Mesendoderm (in vitro differentiated cells): ENCODE measurements at regions not wholly inside any gene's neighbourhood (a gene's known extent, or its start where the extent isn't known, plus 50 kb on each side); places are given as distances from the start of the nearest gene placed in this dataset.

Source experiments
- DNase-seq: peaks from one replicate; pipeline ENCODE4 v3.0.0; 2013
- H2AK5ac ChIP-seq: 2 replicates; pipeline ENCODE4 v1.6.1; 2013; ENCODE audit warnings: low read length, inconsistent platforms
- H2BK120ac ChIP-seq: 2 replicates; pipeline ENCODE4 v1.6.1; 2013; ENCODE audit warnings: low read depth, mild to moderate bottlenecking, low read length, moderate library complexity, mixed read lengths
- H2BK15ac ChIP-seq: replicated peaks from 2 replicates; pipeline ENCODE4 v1.6.1; 2013; ENCODE audit warnings: low read depth, mild to moderate bottlenecking, moderate library complexity
- H2BK5ac ChIP-seq: 2 replicates; pipeline ENCODE4 v1.6.1; 2013; ENCODE audit warnings: low read length, inconsistent platforms
- H3K18ac ChIP-seq: 2 replicates; pipeline ENCODE4 v1.6.1; 2013; ENCODE audit warnings: mild to moderate bottlenecking, low read length, mixed read lengths
- H3K23ac ChIP-seq: one replicate; pipeline ENCODE4 v1.6.1; 2013; ENCODE audit warnings: low read length
- H3K27ac ChIP-seq: 2 replicates; pipeline ENCODE4 v1.5.1; 2013; ENCODE audit warnings: low read depth, mild to moderate bottlenecking, inconsistent platforms, low read length, moderate library complexity
- H3K27me3 ChIP-seq: 2 replicates; pipeline ENCODE4 v1.6.1; 2013; ENCODE audit warnings: low read length, control low read depth, mild to moderate bottlenecking, inconsistent platforms; ENCODE audit not compliant: insufficient read depth, poor library complexity
- H3K36me3 ChIP-seq: 2 replicates; pipeline ENCODE4 v1.6.1; 2013; ENCODE audit warnings: low read length, inconsistent platforms; ENCODE audit not compliant: control insufficient read depth, insufficient read depth
- H3K4ac ChIP-seq: one replicate; pipeline ENCODE4 v1.6.1; 2013; ENCODE audit warnings: low read depth, mild to moderate bottlenecking, low read length, moderate library complexity
- H3K4me1 ChIP-seq: 2 replicates; pipeline ENCODE4 v1.6.1; 2013; ENCODE audit warnings: low read depth, low read length, inconsistent platforms; ENCODE audit not compliant: control insufficient read depth
- H3K4me2 ChIP-seq: 2 replicates; pipeline ENCODE4 v1.6.1; 2013; ENCODE audit warnings: low read length
- H3K4me3 ChIP-seq: 2 replicates; pipeline ENCODE4 v1.5.1; 2013; ENCODE audit warnings: mild to moderate bottlenecking, low read length
- H3K56ac ChIP-seq: one replicate; pipeline ENCODE4 v1.6.1; 2013; ENCODE audit warnings: low read length
- H3K79me1 ChIP-seq: 2 replicates; pipeline ENCODE4 v1.6.1; 2013; ENCODE audit warnings: low read length, inconsistent platforms
- H3K79me2 ChIP-seq: 2 replicates; pipeline ENCODE4 v1.6.1; 2013; ENCODE audit warnings: mild to moderate bottlenecking, low read length; ENCODE audit not compliant: control insufficient read depth, insufficient read depth
- H3K9ac ChIP-seq: 2 replicates; pipeline ENCODE4 v1.6.1; 2013; ENCODE audit warnings: low read length, inconsistent platforms
- H4K5ac ChIP-seq: one replicate; pipeline ENCODE4 v1.6.1; 2013; ENCODE audit warnings: low read length
- H4K8ac ChIP-seq: one replicate; pipeline ENCODE4 v1.6.1; 2013; ENCODE audit warnings: low read depth, mild to moderate bottlenecking, control low read depth, low read length, moderate library complexity
- WGBS: extraction: QIAGEN DNeasy Blood & Tissue Kit; methylation state at CpG from one replicate; pipeline ENCODE4 v1.1.7; 2013; ENCODE audit warnings: low lambda C conversion rate, missing lambda C conversion rate; ENCODE audit not compliant: insufficient coverage; ENCODE audit errors: extremely low coverage; 5-methylcytosine and 5-hydroxymethylcytosine counted together

GRCh38 chr11:92848578-92848977, 120.9 kb upstream of the MTNR1B start:
- H3K4me1 ChIP-seq: peaks cover 3% of the 10 kb centered on the region
- H3K36me3 ChIP-seq: no peaks in the 10 kb centered on the region
- no peak overlapping the region for H2BK120ac ChIP-seq
- no peak overlapping the region for H3K9ac ChIP-seq
- WGBS: no CpG with 5 or more reads among the region's 4 CpGs
- no peak overlapping the region for H2AK5ac ChIP-seq
- H3K4me2 ChIP-seq: no peak overlapping the region
- no peak overlapping the region for H3K56ac ChIP-seq
- DNase-seq: no peak
- no peaks in the 10 kb centered on the region for H3K27me3 ChIP-seq
- H3K79me2 ChIP-seq: no peaks in the 10 kb centered on the region
- no peak overlapping the region for H4K8ac ChIP-seq
- H4K5ac ChIP-seq: no peak overlapping the region
- H3K79me1 ChIP-seq: no peaks in the 10 kb centered on the region
- no peak overlapping the region for H2BK5ac ChIP-seq
- H3K4me3 ChIP-seq: no peak overlapping the region
- no peak overlapping the region for H3K4ac ChIP-seq
- no peak overlapping the region for H3K27ac ChIP-seq
- H3K23ac ChIP-seq: no peak overlapping the region
- no peak overlapping the region for H2BK15ac ChIP-seq
- H3K18ac ChIP-seq: no peak overlapping the region

GRCh38 chr11:92850296-92850826, 119.1 kb upstream of the MTNR1B start:
- Histone ChIP-seq H3K4me1 (peaks cover under 1% of the 10 kb centered on the region), H3K4me3 (no peak overlapping the region), H3K79me2 (no peaks in the 10 kb centered on the region), H2AK5ac (no peak overlapping the region), H3K56ac (no peak overlapping the region), H3K18ac (no peak overlapping the region), H2BK15ac (no peak overlapping the region), H2BK120ac (no peak overlapping the region), H3K23ac (no peak overlapping the region), H3K27ac (no peak overlapping the region), H3K36me3 (no peaks in the 10 kb centered on the region), H3K9ac (no peak overlapping the region), H4K5ac (no peak overlapping the region), H3K4ac (no peak overlapping the region), H3K4me2 (no peak overlapping the region), H4K8ac (no peak overlapping the region), H3K79me1 (no peaks in the 10 kb centered on the region), H3K27me3 (no peaks in the 10 kb centered on the region), H2BK5ac (no peak overlapping the region)
- no peak for DNase-seq
- no CpG with 5 or more reads among the region's 4 CpGs for WGBS

GRCh38 chr11:92852229-92852628, 117.2 kb upstream of the MTNR1B start:
- Histone ChIP-seq H3K79me1 (no peaks in the 10 kb centered on the region), H3K56ac (no peak overlapping the region), H3K4me3 (no peak overlapping the region), H3K27me3 (no peaks in the 10 kb centered on the region), H3K4me2 (no peak overlapping the region), H3K18ac (no peak overlapping the region), H4K8ac (no peak overlapping the region), H2AK5ac (no peak overlapping the region), H3K36me3 (no peaks in the 10 kb centered on the region), H3K79me2 (no peaks in the 10 kb centered on the region), H3K4ac (no peak overlapping the region), H3K4me1 (no peaks in the 10 kb centered on the region), H2BK15ac (no peak overlapping the region), H3K23ac (no peak overlapping the region), H2BK5ac (no peak overlapping the region), H2BK120ac (no peak overlapping the region), H3K27ac (no peak overlapping the region), H4K5ac (no peak overlapping the region), H3K9ac (no peak overlapping the region)
- DNase-seq: no peak

- Histone ChIP-seq H2AK5ac (no peak overlapping the region), H3K23ac (no peak overlapping the region), H4K8ac (no peak overlapping the region), H3K79me2 (no peaks in the 10 kb centered on the region), H4K5ac (no peak overlapping the region), H2BK5ac (no peak overlapping the region), H3K36me3 (no peaks in the 10 kb centered on the region), H3K79me1 (no peaks in the 10 kb centered on the region), H3K18ac (no peak overlapping the region), H2BK15ac (no peak overlapping the region), H3K4me2 (no peak overlapping the region), H2BK120ac (no peak overlapping the region), H3K4me1 (no peaks in the 10 kb centered on the region), H3K9ac (no peak overlapping the region), H3K4me3 (no peak overlapping the region), H3K56ac (no peak overlapping the region), H3K27me3 (no peaks in the 10 kb centered on the region), H3K4ac (no peak overlapping the region), H3K27ac (no peak overlapping the region)
- peak; percentile 41 for DNase-seq
- WGBS: no CpG with 5 or more reads among the region's 7 CpGs
Observed at GRCh38 chr11:92852946-92853345, 116.5 kb upstream of the MTNR1B start.

- Histone ChIP-seq H4K5ac (no peak overlapping the region), H2AK5ac (no peak overlapping the region), H3K56ac (no peak overlapping the region), H3K27me3 (no peaks in the 10 kb centered on the region), H3K27ac (no peak overlapping the region), H2BK120ac (no peak overlapping the region), H2BK5ac (no peak overlapping the region), H2BK15ac (no peak overlapping the region), H3K23ac (no peak overlapping the region), H3K4me2 (no peak overlapping the region), H3K4ac (no peak overlapping the region), H3K79me2 (no peaks in the 10 kb centered on the region), H3K18ac (no peak overlapping the region), H3K9ac (no peak overlapping the region), H3K4me3 (no peak overlapping the region), H4K8ac (no peak overlapping the region), H3K79me1 (no peaks in the 10 kb centered on the region), H3K4me1 (no peaks in the 10 kb centered on the region), H3K36me3 (no peaks in the 10 kb centered on the region)
- no peak for DNase-seq
- WGBS: no CpG with 5 or more reads among the region's 5 CpGs
Observed at GRCh38 chr11:92854162-92854561, 115.3 kb upstream of the MTNR1B start.

- Histone ChIP-seq H4K5ac (no peak overlapping the region), H2BK120ac (no peak overlapping the region), H3K9ac (no peak overlapping the region), H3K79me1 (no peaks in the 10 kb centered on the region), H2BK15ac (no peak overlapping the region), H3K27ac (no peak overlapping the region), H3K4me1 (no peaks in the 10 kb centered on the region), H3K27me3 (no peaks in the 10 kb centered on the region), H3K4ac (no peak overlapping the region), H2BK5ac (no peak overlapping the region), H3K36me3 (no peaks in the 10 kb centered on the region), H2AK5ac (no peak overlapping the region), H3K23ac (no peak overlapping the region), H4K8ac (no peak overlapping the region), H3K4me2 (no peak overlapping the region), H3K56ac (no peak overlapping the region), H3K18ac (no peak overlapping the region), H3K79me2 (no peaks in the 10 kb centered on the region), H3K4me3 (no peak overlapping the region)
- WGBS: no CpG with 5 or more reads among the region's 3 CpGs
- no peak for DNase-seq
Observed at GRCh38 chr11:92854952-92855351, 114.5 kb upstream of the MTNR1B start.
